MG63 (cell line): ENCODE measurements at regions not wholly inside any gene's neighbourhood (a gene's known extent, or its start where the extent isn't known, plus 50 kb on each side); places are given as distances from the start of the nearest gene placed in this dataset.

Source experiments
- DNase-seq: peaks from one replicate; pipeline ENCODE4 v3.0.0-alpha.2; 2020
- H3K27me3 ChIP-seq: fragments of 250-450 bp; sonication (Bioruptor Pico); 2 replicates; pipeline ENCODE4 v1.5.1; 2020; ENCODE audit warnings: mild to moderate bottlenecking, moderate library complexity
- H3K36me3 ChIP-seq: fragments of 250-450 bp; sonication (Bioruptor Pico); 2 replicates; pipeline ENCODE4 v1.5.1; 2020; ENCODE audit warnings: mild to moderate bottlenecking, moderate library complexity
- H3K4me3 ChIP-seq: fragments of 250-450 bp; sonication (Bioruptor Pico); 2 replicates; pipeline ENCODE4 v1.5.1; 2020; ENCODE audit warnings: mild to moderate bottlenecking, moderate library complexity
- H3K9me3 ChIP-seq: fragments of 250-450 bp; sonication (Bioruptor Pico); 2 replicates; pipeline ENCODE4 v1.5.1; 2020; ENCODE audit warnings: mild to moderate bottlenecking, moderate library complexity

GRCh38 chr7:47221826-47222225 lies 360.1 kb downstream of the TNS3 start:
- DNase-seq = no peak
- no peaks in the 10 kb centered on the region for H3K27me3 ChIP-seq
- no peaks in the 10 kb centered on the region for H3K36me3 ChIP-seq
- no peak overlapping the region for H3K4me3 ChIP-seq
- H3K9me3 ChIP-seq = no peaks in the 10 kb centered on the region

GRCh38 chr7:47218378-47219176 lies 363.3 kb downstream of the TNS3 start:
- Histone ChIP-seq H3K4me3 (no peak overlapping the region), H3K36me3 (no peaks in the 10 kb centered on the region), H3K27me3 (no peaks in the 10 kb centered on the region), H3K9me3 (no peaks in the 10 kb centered on the region)
- no peak for DNase-seq

GRCh38 chr7:47217570-47218360 lies 364.1 kb downstream of the TNS3 start:
- DNase-seq = no peak
- no peaks in the 10 kb centered on the region for H3K36me3 ChIP-seq
- H3K27me3 ChIP-seq = no peaks in the 10 kb centered on the region
- no peak overlapping the region for H3K4me3 ChIP-seq
- H3K9me3 ChIP-seq = no peaks in the 10 kb centered on the region

GRCh38 chr7:47217086-47217485 lies 364.8 kb downstream of the TNS3 start:
- H3K9me3 ChIP-seq = no peaks in the 10 kb centered on the region
- no peak for DNase-seq
- no peaks in the 10 kb centered on the region for H3K27me3 ChIP-seq
- no peaks in the 10 kb centered on the region for H3K36me3 ChIP-seq
- H3K4me3 ChIP-seq = no peak overlapping the region

- no peaks in the 10 kb centered on the region for H3K9me3 ChIP-seq
- no peaks in the 10 kb centered on the region for H3K36me3 ChIP-seq
- no peak overlapping the region for H3K4me3 ChIP-seq
- no peaks in the 10 kb centered on the region for H3K27me3 ChIP-seq
- DNase-seq = no peak
These were observed 365.5 kb downstream of the TNS3 start for GRCh38 chr7:47216439-47216838.

- Histone ChIP-seq H3K9me3 (no peaks in the 10 kb centered on the region), H3K4me3 (no peak overlapping the region), H3K36me3 (no peaks in the 10 kb centered on the region), H3K27me3 (no peaks in the 10 kb centered on the region)
- DNase-seq = no peak
These were observed 366.3 kb downstream of the TNS3 start for GRCh38 chr7:47215640-47216039.

- no peak overlapping the region for H3K4me3 ChIP-seq
- H3K36me3 ChIP-seq = no peaks in the 10 kb centered on the region
- no peaks in the 10 kb centered on the region for H3K9me3 ChIP-seq
- H3K27me3 ChIP-seq = no peaks in the 10 kb centered on the region
- no peak for DNase-seq
These were observed 366.9 kb downstream of the TNS3 start for GRCh38 chr7:47215049-47215448.

GRCh38 chr7:47213276-47213675 lies 368.6 kb downstream of the TNS3 start:
- no peaks in the 10 kb centered on the region for H3K9me3 ChIP-seq
- H3K4me3 ChIP-seq = no peak overlapping the region
- no peak for DNase-seq
- no peaks in the 10 kb centered on the region for H3K36me3 ChIP-seq
- H3K27me3 ChIP-seq = no peaks in the 10 kb centered on the region

GRCh38 chr7:47211519-47211973 lies 370.4 kb downstream of the TNS3 start:
- no peak for DNase-seq
- no peak overlapping the region for H3K4me3 ChIP-seq
- H3K27me3 ChIP-seq = no peaks in the 10 kb centered on the region
- H3K9me3 ChIP-seq = no peaks in the 10 kb centered on the region
- H3K36me3 ChIP-seq = no peaks in the 10 kb centered on the region

GRCh38 chr7:47210281-47210854 lies 371.5 kb downstream of the TNS3 start:
- no peaks in the 10 kb centered on the region for H3K9me3 ChIP-seq
- no peaks in the 10 kb centered on the region for H3K36me3 ChIP-seq
- no peak overlapping the region for H3K4me3 ChIP-seq
- DNase-seq = no peak
- no peaks in the 10 kb centered on the region for H3K27me3 ChIP-seq

GRCh38 chr7:47207956-47208355 lies 374.0 kb downstream of the TNS3 start:
- Histone ChIP-seq H3K36me3 (no peaks in the 10 kb centered on the region), H3K4me3 (no peak overlapping the region), H3K9me3 (no peaks in the 10 kb centered on the region), H3K27me3 (no peaks in the 10 kb centered on the region)
- DNase-seq = no peak

- no peaks in the 10 kb centered on the region for H3K9me3 ChIP-seq
- no peak for DNase-seq
These were observed 377.2 kb downstream of the TNS3 start for GRCh38 chr7:47204709-47205108.

GRCh38 chr7:47202146-47202783 lies 379.6 kb downstream of the TNS3 start:
- DNase-seq = peak; percentile 18
- Histone ChIP-seq H3K36me3 (no peaks in the 10 kb centered on the region), H3K4me3 (no peak overlapping the region), H3K27me3 (no peaks in the 10 kb centered on the region), H3K9me3 (no peaks in the 10 kb centered on the region)

More at GRCh38 chr7:47204709-47205108, 377.2 kb downstream of the TNS3 start:
- no peaks in the 10 kb centered on the region for H3K27me3 ChIP-seq
- H3K36me3 ChIP-seq = no peaks in the 10 kb centered on the region
- no peak overlapping the region for H3K4me3 ChIP-seq

GRCh38 chr7:47198159-47198558 lies 383.8 kb downstream of the TNS3 start:
- peak; percentile 31 for DNase-seq
- no peaks in the 10 kb centered on the region for H3K9me3 ChIP-seq
- H3K27me3 ChIP-seq = no peaks in the 10 kb centered on the region
- H3K4me3 ChIP-seq = no peak overlapping the region
- no peaks in the 10 kb centered on the region for H3K36me3 ChIP-seq

- DNase-seq = no peak
- Histone ChIP-seq H3K4me3 (no peak overlapping the region), H3K9me3 (no peaks in the 10 kb centered on the region), H3K27me3 (no peaks in the 10 kb centered on the region), H3K36me3 (no peaks in the 10 kb centered on the region)
These were observed 384.4 kb downstream of the TNS3 start for GRCh38 chr7:47197486-47197885.

GRCh38 chr7:47196737-47197136 lies 385.2 kb downstream of the TNS3 start:
- Histone ChIP-seq H3K4me3 (no peak overlapping the region), H3K27me3 (no peaks in the 10 kb centered on the region), H3K9me3 (no peaks in the 10 kb centered on the region), H3K36me3 (no peaks in the 10 kb centered on the region)
- DNase-seq = no peak

GRCh38 chr7:47196106-47196645 lies 385.7 kb downstream of the TNS3 start:
- no peaks in the 10 kb centered on the region for H3K36me3 ChIP-seq
- H3K27me3 ChIP-seq = no peaks in the 10 kb centered on the region
- H3K9me3 ChIP-seq = no peaks in the 10 kb centered on the region
- DNase-seq = no peak
- no peak overlapping the region for H3K4me3 ChIP-seq
